HG02840 (cell line): ENCODE measurements at regions not wholly inside any gene's neighbourhood (a gene's known extent, or its start where the extent isn't known, plus 50 kb on each side); places are given as distances from the start of the nearest gene placed in this dataset.
"Not testable (repeated sequence)": the region's sequence is repeated elsewhere in the genome, so short reads cannot be mapped to it uniquely, and the experiment has no call there.

Experiments used
- ATAC-seq: cut with Tn5 transposase; IDR thresholded peaks from one replicate; pipeline ENCODE4 v1.9.1; 2021; ENCODE audit warnings: mild to moderate bottlenecking, moderate library complexity, moderate number of reproducible peaks; ENCODE audit not compliant: unreplicated experiment, low FRiP score

DNA sequence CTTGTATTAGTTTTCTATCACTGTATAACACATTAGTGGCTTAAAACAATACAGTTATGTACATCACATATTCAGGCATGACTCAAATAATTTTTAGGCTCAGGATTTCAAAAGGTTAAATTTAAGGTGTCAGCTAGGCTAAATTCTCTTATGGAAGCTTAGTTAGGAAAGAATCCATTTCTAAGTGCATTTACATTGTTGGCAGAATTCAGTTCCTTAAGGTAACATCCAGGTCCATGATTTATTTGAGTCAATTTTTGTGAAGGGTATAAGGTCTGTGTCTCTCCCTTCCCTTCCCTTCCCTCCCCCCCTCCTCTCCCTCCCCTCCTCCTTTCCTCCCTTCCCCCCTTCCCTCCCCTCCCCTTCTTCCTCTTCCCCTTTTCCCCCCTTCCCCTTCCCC lies 399.0 kb upstream of the CNTN5 start:
- ATAC-seq, result no peak

DNA sequence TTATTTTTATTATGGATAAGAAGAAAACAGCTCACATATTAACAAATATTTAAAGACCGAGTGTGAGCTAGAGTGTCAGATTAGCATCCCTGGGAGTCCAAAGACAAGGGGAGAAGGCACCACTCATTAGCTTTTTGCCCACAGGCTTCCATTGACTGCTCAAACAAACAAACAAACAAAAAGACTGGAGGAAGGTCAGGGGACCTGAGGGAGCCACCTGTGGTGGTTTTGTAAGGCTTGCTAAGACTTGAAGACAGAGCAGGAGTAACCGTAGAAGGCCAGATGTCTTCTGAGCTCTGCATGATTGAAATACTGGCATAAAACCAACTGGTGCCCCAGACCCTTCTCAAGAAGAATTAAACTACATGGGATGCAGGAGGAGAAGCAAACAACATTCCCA lies 395.2 kb upstream of the CNTN5 start:
- ATAC-seq, result no peak

- ATAC-seq, result no peak
These were observed 390.0 kb upstream of the CNTN5 start for GRCh38 chr11:98630736-98631135.

- ATAC-seq, result no peak
These were observed 363.0 kb upstream of the CNTN5 start for GRCh38 chr11:98657711-98658110.

DNA sequence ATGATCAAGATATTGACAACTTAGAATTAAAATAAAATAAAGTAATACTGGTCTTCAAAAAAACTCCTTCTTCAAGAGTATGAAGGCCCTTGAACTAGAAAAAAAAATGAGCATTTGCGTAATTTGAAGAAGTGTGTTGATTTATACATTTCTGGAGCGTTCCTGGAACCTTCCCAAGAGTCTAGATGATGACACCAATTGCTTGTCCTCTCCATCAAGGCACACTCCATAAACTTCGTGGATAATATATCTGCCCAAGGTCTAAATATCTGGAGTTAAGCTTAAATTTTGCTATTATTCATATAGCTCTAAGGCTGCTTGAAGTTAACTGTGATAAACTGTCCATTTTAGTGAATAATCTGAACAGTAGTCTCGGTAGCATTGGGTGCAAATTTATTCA lies 361.3 kb upstream of the CNTN5 start:
- ATAC-seq, result no peak

DNA sequence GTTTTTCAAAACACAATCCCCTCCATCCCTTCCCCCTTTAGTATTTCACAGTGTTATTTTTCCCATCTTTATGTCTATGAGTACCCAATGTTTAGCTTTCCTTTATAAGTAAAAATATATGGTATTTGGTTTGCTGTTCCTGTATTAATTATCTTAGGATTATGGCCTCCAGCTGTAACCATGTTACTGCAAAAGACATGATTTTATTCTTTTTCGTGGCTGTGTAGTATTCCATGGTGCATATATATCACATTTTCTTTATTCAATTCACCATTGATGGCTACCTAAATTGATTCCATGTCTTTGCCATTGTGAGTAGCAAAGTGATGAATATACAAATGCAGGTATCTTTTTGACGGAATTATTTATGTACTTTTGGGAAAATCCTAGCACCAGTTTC lies 346.4 kb upstream of the CNTN5 start:
- no peak for ATAC-seq

DNA sequence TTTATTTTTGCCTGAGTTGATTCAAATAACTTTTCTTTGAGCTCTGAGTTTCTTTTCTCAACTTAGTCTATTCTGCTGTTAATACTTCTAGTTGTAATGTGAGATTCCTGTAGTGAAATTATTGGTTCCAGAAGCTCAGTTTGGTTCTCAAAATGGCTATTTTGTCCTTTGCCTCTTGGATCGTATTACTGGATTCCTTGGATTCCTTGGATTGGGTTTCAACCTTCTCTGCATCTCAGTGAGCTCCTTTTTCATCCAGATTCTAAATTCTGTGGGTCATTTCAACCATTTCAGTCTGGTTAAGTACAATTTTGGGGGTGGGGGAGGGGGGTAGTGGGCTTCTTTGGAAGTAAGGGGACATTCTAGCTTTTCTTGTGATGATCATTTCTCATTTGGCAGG lies 341.1 kb upstream of the CNTN5 start:
- no peak for ATAC-seq

GRCh38 chr11:98701541-98701940 lies 319.2 kb upstream of the CNTN5 start:
- no peak for ATAC-seq

DNA sequence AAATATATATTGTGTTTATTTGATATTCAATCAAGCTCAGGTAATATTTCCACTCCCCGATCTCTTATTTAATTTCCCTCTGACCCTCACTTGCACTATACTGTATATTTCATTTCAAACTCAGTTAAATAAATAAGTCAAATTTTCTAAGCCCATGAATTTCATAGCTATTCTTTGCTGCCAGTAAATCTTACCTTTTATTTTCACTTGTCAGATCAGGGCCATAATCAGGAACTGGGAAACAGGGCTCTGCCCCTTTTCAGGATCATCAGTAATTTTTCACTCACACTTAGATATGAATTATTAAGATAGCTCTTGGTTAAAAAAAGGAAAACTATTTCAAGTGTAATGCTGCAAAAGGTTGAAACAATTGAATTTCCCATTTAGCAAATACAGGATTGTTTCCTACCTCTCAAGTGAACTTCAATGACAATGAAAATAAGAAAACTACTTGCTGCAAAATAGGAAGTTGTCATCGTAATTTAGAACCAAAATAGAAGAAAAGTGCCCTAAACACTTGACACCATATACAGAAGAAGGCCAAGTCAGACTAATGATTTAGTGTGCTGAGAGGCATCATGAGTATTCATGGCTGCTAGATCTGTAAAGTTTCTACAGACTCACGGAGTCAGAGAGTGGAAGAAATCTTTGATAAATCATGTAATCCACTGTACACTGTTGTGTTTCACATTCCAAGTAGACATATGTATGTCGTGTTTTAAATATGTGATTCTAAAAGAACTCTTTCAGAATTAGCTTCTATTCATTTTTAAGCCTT lies 316.8 kb upstream of the CNTN5 start:
- no peak for ATAC-seq

- ATAC-seq, result no peak
These were observed 310.7 kb upstream of the CNTN5 start for GRCh38 chr11:98710026-98710425.

GRCh38 chr11:98710986-98711385 lies 309.8 kb upstream of the CNTN5 start:
- ATAC-seq, result no peak

- no peak for ATAC-seq
These were observed 299.8 kb upstream of the CNTN5 start for GRCh38 chr11:98720951-98721350.

DNA sequence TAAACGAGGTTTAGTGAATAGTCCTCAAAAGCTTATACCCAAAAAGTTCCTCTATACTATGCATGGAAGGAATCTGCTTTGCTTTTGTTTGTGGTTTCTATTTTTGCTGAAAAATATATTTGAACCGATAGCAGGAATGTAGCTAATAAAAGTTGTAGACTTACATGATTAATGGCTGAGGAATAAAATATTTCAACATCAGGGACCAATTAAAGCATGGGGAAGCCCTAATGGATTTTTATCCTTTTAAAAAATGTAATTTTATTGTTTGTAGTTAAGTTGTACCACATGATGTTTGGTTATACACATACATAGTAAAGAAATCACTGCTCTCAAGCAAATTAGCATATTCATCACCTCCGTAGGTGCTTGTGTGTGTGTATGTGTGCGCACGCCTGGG lies 295.3 kb upstream of the CNTN5 start:
- no peak for ATAC-seq

DNA sequence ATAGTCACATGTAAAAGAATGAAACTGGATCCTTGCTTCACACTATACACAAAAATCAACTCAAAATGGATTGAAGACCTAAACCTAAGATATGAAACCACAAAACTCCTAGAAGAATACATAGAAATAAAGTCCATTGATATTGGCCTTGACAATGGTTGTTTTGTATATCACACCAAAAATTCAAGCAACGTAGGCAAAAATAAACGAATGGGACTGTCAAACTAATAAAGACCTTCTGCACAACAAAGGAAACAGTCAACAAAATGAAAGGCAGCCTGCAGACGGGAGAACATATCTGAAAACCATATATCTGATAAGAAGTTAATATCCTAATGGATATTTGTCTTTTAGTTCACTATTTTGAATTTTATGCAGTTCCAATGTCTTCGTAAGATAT lies 292.3 kb upstream of the CNTN5 start:
- ATAC-seq, result no peak

GRCh38 chr11:98729118-98729517 lies 291.6 kb upstream of the CNTN5 start:
- no peak for ATAC-seq

DNA sequence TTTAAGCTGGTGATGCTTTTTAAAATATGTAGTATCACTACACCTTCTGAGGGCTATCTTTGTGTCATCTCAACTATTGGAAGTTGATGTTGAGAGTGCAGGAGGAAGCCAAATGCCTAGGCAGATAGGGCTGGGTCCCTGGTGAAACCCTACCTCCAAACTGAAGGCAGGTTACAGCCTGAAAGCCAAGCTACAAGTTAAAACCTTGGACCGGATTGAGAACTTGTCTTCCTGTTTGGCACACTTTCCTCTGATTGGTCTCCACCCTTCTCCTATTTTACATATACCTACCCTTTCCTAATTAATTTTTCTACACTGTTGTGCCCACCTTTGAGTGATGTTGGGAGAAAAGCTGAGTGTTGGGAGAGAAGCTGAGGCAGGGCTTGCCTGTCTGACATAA lies 287.8 kb upstream of the CNTN5 start:
- ATAC-seq, result no peak

DNA sequence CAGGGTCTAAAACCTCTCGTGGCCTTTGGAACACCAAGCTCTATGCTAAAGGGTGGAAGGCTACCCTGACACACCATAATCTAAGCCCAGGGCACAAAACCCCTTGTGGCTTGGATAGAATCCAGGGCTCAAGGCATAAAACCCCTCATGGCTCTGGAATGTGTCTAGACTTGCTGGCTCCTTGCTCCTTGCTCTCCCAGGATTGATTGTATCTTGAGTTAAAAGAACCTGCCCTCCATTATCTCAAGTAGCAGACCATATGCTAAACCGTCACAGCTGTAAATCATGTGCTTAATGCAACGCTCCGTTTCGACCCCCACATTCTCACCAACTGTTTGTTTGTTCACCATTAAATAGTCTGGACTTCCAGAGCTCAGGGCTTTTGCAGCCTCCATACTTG lies 287.4 kb upstream of the CNTN5 start:
- not testable (repeated sequence) for ATAC-seq

- no peak for ATAC-seq
These were observed 286.1 kb upstream of the CNTN5 start for GRCh38 chr11:98734686-98735085.

- no peak for ATAC-seq
These were observed 283.9 kb upstream of the CNTN5 start for GRCh38 chr11:98736833-98737232.

DNA sequence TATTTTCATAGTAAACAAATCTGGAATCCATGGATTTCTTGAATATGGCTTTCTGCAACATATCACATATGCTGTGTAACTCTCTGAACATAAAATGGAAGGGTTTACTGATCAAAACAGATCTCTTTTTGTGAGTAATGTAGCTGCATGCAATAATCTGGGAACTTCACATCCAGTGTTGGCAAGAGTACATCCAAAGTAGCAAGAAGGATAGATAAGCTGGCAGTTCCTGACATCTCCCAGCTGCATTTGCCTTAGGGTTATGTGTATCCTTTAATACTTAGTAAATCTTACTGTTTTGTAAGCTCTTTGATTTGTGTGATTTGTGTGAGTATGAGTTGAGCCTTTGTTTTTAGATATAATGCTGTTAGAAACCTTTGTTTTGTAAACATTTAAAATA lies 280.4 kb upstream of the CNTN5 start:
- ATAC-seq, result no peak

DNA sequence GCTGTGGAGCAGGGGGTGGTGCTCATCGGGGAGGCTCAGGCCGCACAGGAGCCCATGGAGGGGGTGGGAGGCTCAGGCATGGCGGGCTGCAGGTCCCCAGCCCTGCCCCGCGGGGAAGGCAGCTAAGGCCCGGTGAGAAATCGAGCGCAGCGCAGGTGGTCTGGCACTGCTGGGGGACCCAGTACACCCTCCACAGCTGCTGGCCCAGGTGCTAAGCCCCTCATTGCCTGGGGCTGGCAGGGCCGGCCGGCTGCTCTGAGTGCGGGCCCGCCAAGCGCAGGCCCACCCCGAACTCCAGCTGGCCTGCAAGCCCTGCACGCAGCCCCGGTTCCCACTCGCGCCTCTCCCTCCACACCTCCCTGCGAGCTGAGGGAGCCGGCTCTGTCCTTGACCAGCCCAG lies 257.3 kb upstream of the CNTN5 start:
- ATAC-seq, result not testable (repeated sequence)

- ATAC-seq, result no peak
These were observed 253.8 kb upstream of the CNTN5 start for GRCh38 chr11:98766903-98767302.

- ATAC-seq, result not testable (repeated sequence)
These were observed 250.7 kb upstream of the CNTN5 start for GRCh38 chr11:98770046-98770445.
